ENCODE measurements at regions not wholly inside any gene's neighbourhood (a gene's known extent, or its start where the extent isn't known, plus 50 kb on each side); places are given as distances from the start of the nearest gene placed in this dataset.
A peak's percentile ranks its signal among the peaks of the same experiment; 100 is the strongest.

DNA sequence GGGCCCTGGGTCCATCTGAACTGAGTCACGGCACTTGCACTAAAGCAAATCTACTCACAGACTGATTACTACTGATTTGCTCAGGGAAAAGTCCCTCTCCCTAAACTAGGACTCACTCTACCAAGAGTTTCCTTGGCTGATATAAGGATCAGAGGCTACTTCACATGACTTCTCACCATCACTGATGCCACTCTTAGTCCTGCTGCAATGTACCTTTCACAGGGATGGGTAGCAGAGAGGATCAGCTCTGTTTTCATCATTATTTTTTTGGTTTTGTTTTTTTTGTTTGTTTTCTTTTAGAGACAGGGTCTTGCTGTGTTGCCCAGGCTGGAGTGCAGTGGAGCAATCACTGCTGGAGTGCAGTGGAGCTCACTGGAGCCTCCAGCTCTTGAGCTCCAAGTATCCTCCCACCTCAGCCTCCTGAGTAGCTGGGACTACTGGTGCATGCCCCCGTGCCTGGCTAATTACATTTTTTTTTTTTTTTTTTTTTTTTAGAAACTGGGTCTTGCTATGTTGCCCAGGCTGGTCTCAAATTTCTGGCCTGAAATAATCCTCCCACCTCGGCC lies 200.6 kb downstream of the JCAD start:
- DNase-seq (ENCODE audit: low read depth, low spot score), result no peak
- no peaks in the 10 kb centered on the region for H3K9me3 ChIP-seq (ENCODE audit: control insufficient read depth, insufficient read depth, low read length)
- no peak overlapping the region for H3K27ac ChIP-seq (ENCODE audit: low read depth, low read length)
- ChIA-PET POLR2A (no interaction called here), CTCF (interaction anchor here (0.8 to 1.6 kb wide), 6 partner anchors 9 to 733 kb away, joined by 3 to 6 read pairs (median 3); no protein-coding TSS in a partner anchor)
- no peak overlapping the region for H3K4me3 ChIP-seq (ENCODE audit: low read depth, low read length)
- TF ChIP-seq CTCF (IDR thresholded peaks at IDR 0.05; ENCODE audit: low read depth, low read length), result no peak
- H3K27me3 ChIP-seq (ENCODE audit: control insufficient read depth, insufficient read depth, low read length), result no peaks in the 10 kb centered on the region

- peak; percentile 85 for TF ChIP-seq CTCF (IDR thresholded peaks at IDR 0.05; ENCODE audit: low read depth, low read length)
- POLR2A ChIA-PET, result no interaction called here
- CTCF ChIA-PET, result interaction anchor here (0.8 to 1.6 kb wide), 8 partner anchors 9 to 733 kb away, joined by 3 to 6 read pairs (median 3); no protein-coding TSS in a partner anchor
- Histone ChIP-seq H3K27ac (ENCODE audit: low read depth, low read length) (no peak overlapping the region), H3K4me3 (ENCODE audit: low read depth, low read length) (no peak overlapping the region), H3K27me3 (ENCODE audit: control insufficient read depth, insufficient read depth, low read length) (no peaks in the 10 kb centered on the region), H3K9me3 (ENCODE audit: control insufficient read depth, insufficient read depth, low read length) (no peaks in the 10 kb centered on the region)
- DNase-seq (ENCODE audit: low read depth, low spot score), result peak; percentile 36
These were observed 201.3 kb downstream of the JCAD start for GRCh38 chr10:29857843-29858701.

DNA sequence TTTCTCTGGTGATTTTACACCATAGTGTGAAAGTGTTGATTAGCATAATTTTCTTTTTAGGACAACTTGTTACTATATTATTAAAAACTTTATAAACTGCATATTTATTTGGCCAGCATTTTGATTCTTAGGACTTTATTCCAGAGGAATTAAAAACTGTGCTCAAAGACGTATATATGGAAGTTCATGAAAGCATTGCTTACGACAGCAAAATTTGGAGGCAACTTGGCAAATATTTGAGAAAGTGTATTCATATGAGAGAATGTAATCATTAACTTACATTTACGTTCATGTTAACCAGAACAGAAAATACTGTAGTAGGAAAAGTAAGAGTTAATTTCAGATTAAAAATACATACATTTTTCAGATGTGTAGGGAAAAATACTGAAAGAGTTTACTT lies 203.1 kb downstream of the JCAD start:
- CTCF ChIA-PET, result no interaction called here
- H3K4me3 ChIP-seq (ENCODE audit: low read depth, low read length), result no peak overlapping the region
- H3K27ac ChIP-seq (ENCODE audit: low read depth, low read length), result no peak overlapping the region
- POLR2A ChIA-PET, result no interaction called here
- H3K9me3 ChIP-seq (ENCODE audit: control insufficient read depth, insufficient read depth, low read length), result no peaks in the 10 kb centered on the region
- H3K27me3 ChIP-seq (ENCODE audit: control insufficient read depth, insufficient read depth, low read length), result no peaks in the 10 kb centered on the region
- no peak for DNase-seq (ENCODE audit: low read depth, low spot score)
- no peak for TF ChIP-seq CTCF (IDR thresholded peaks at IDR 0.05; ENCODE audit: low read depth, low read length)

- CTCF ChIA-PET, result interaction anchor here (1.0 kb wide), 1 partner anchor 118 kb away, joined by 3 read pairs; no protein-coding TSS in a partner anchor
- no peak overlapping the region for H3K4me3 ChIP-seq (ENCODE audit: low read depth, low read length)
- H3K9me3 ChIP-seq (ENCODE audit: control insufficient read depth, insufficient read depth, low read length), result no peaks in the 10 kb centered on the region
- POLR2A ChIA-PET, result no interaction called here
- H3K27ac ChIP-seq (ENCODE audit: low read depth, low read length), result no peak overlapping the region
- TF ChIP-seq CTCF (IDR thresholded peaks at IDR 0.05; ENCODE audit: low read depth, low read length), result no peak
- H3K27me3 ChIP-seq (ENCODE audit: control insufficient read depth, insufficient read depth, low read length), result no peaks in the 10 kb centered on the region
- DNase-seq (ENCODE audit: low read depth, low spot score), result no peak
These were observed 205.5 kb downstream of the JCAD start for GRCh38 chr10:29853913-29854312.

- ChIA-PET POLR2A (no interaction called here), CTCF (no interaction called here)
- H3K4me3 ChIP-seq (ENCODE audit: low read depth, low read length), result no peak overlapping the region
- no peaks in the 10 kb centered on the region for H3K27me3 ChIP-seq (ENCODE audit: control insufficient read depth, insufficient read depth, low read length)
- H3K27ac ChIP-seq (ENCODE audit: low read depth, low read length), result no peak overlapping the region
- TF ChIP-seq CTCF (IDR thresholded peaks at IDR 0.05; ENCODE audit: low read depth, low read length), result no peak
- no peaks in the 10 kb centered on the region for H3K9me3 ChIP-seq (ENCODE audit: control insufficient read depth, insufficient read depth, low read length)
- no peak for DNase-seq (ENCODE audit: low read depth, low spot score)
These were observed 208.1 kb downstream of the JCAD start for GRCh38 chr10:29851241-29851640.
